OCI-M2 (cell line): ENCODE measurements at regions not wholly inside any gene's neighbourhood (a gene's known extent, or its start where the extent isn't known, plus 50 kb on each side); places are given as distances from the start of the nearest gene placed in this dataset.

Source experiments
- DNase-seq: peaks from one replicate; lab custom pipeline; 2025; ENCODE audit not compliant: unreplicated experiment; lab: John Stamatoyannopoulos, UW

DNA sequence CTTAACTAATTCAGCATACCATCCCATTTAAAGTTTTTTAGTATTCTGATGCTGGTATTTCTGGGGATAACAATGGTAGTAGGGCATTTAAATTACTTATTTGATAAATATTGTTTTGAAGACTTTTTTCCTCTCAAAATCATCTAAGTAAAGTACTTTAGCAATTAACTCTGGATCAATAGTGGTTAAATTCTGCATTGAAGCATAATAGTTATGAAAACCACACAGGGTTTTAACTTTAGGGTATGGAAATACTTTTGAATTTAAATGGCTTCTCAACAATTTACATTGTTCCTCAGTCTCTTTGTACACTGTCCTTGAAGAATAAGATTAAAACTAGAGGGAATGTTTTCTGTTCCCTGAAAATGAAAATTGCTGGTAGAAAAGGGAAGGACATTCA, 202.6 kb upstream of the STEAP4 start:
- DNase-seq = no peak

DNA sequence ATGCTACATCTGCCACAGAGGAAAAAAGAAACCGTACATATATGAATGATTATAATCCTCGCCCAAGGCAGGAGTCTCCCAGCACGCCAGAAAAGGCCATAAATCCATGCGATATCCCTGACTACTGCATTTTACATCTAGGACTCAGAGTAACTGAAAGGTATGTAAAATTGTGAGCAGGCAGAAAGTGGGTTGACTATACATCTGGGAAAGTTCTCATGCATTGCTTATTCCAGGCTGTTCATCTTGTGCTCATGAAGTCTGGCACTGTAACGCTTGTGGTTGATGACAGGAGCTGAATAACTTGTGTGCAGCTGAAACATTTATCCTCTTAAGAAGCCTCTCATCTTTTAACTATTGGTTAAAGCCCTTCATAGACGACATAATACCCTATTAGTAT, 193.4 kb upstream of the STEAP4 start:
- DNase-seq = no peak

DNA sequence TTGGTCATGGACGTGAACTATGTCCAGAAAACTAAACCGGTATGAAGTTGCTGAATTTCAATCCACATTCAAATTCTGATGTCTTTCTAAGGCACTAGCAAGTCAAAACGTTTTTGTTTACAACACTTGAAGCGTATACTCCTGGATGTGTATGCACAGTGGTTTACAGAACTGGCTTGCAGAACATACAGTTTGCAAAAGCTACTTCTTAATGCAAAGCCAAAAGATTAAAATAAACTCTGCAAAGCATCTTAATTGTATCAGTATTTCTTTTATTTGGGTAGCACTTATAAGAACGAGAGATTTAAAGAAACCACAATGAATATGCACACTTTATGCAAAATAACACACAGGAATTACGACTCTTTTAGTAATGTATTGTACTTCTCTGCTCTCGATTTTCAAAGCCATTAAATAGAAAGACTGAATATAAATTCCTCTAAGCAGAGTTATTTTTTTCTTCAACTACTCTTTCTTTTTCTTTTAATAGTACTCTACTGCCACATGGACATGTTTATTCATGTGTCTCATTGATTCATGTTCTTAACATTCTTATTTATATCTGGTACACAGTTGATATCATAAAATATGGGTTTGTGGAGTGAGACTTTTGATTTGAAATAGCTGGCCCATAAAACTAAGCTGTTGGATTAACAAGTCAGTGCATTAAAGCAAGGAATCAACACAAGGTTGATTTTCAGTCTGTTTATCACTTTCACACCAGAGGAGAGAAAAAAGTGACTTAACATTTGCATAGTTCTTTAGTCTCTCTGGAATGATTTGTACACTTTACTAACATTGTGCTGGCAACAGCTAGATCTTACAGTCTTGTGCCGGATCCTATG, 189.4 kb upstream of the STEAP4 start:
- DNase-seq = no peak

DNA sequence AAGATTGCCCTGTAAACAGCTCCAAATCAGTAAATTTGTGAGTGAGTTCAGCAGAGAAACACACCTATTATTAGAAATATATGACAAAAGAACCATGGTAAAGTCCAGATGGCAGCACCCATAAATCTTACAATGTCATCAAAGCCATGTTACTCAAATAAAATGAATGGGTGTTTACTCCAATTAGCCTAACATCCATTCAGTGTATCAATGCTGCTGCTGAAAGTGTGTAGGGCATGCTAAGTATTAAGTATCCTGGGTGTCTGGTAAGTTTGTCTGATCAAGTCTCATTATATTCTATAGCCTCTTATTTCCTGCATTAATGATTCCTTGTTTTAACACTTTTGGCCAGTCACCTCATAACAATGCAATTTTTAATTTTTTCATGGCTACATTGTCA, 185.5 kb upstream of the STEAP4 start:
- DNase-seq = no peak

DNA sequence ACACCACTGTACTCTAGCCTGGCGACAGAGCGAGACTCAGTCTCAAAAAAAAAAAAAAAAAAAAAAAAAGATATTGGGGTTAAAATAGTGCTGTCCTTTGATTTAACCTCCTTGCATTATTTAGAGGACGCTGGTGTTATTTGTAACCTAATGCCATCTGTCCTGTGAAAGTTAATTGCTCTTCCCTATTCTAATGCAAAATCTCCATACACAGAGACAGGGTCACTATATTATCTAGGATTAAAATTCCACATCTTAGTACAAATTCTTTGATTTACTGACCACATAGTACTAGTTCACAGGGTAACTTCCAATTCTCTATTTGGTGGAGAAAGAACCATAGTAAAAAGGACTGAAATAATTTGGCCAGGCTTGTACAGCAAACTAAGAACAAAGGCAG, 184.2 kb upstream of the STEAP4 start:
- no peak for DNase-seq

DNA sequence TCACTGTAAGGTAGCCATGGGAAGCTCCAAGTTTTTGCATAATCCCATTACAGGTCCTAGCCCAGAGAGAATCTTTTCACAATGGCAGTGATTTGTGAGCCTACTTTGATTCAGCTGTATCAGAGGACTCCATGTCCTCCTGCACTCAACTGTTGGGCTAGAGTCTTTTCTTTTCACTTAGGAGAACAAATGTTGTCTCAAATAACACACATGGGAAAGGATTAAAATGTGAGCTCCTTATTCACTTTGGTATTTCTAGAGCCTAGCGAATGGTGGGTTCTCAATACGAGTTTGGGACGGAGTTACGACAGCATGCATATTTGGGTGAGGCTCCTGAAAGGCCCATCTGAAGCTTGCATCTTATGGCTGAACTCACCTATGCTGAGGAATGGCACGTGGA, 183.5 kb upstream of the STEAP4 start:
- no peak for DNase-seq

DNA sequence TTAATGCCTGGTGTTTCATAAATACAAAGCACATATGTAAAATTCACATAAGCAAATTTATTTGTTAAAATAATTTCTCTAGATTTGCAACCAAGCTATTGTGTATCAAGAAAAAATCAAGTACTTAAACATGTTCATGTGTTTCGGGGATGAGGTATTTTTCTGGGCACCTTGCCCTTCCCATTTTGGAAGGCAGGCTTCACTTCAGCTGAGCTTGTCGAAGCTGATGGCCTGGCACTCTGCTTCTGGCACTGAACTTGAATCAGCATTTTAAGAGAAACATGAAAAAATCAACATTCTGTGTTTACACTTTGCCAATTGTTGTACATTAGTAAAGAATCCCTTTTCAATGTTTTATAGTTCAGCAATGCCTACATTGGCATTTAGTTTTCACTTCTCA, 179.1 kb upstream of the STEAP4 start:
- DNase-seq = no peak

DNA sequence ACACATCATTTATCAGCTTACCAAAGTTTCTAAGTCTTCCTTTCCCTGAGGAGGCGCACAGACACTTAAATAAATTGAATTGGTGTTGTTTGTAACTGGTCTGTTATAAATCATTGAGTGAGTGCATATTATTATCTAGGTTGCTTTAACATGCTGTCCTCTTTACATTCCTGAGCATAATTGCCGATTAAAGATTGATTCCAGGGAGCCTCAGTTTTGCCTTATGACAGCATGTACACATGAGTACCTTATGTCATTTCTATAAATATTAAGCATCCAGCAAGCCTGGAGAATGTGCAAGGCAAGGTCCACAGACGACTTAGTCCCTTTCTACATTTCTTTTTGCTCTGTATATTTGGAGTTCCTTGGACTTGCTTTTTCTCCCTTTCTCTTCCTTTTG, 177.9 kb upstream of the STEAP4 start:
- DNase-seq = no peak

DNA sequence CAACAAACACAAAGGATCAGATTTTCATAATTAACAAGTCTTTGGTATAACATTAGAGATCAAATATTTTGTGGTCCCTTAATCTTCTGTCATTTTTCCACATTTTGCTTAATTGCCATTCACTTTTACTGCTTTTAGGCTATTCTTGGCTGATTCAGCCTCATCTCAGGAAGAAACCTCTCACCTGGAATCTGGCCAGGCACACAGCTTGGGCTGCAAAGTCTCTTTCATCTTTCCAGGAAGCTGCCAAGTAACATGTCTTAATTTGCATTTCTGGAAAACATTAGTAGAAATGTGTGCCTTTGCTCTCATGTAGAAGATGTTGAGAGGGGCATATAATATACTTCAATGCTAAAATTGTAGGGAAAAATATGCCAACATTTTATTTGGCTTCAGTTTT, 174.2 kb upstream of the STEAP4 start:
- DNase-seq = no peak

DNA sequence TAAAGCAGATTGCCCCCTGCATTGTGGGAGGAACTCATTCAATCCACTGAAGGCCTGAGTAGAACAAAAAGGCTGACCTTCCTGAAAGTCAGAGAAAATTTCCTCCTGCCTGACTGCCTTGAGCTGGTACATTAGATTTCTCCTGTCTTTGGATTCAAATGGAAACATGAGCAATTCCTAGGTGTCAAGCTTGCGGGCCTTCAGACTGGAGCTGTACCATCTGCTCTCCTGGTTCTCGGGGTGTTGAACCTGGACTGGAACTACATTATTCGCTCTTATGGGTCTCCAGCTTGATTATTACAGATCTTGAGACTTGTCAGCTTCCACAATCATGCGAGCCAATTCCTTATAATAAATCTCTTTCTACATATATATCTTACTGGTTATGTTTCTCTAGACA, 173.6 kb upstream of the STEAP4 start:
- no peak for DNase-seq

DNA sequence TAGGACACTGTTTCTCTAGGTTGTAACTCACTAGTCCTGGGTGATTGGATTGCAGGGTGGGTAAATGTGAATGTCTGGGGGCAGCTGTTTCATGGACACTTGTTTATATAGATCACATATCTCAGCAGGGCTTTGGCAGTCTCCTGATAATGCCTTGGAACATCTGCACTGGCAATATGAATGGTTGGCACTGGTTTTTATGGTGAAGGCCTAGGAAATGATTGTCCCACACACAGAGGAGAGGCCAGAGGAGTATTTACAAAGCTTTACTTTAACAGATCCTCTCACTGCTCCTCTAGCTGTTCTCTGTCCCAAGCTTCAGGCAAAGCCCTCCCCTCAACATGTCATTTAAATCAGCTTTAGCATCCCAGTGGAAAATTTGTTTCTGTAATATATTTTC, 171.3 kb upstream of the STEAP4 start:
- DNase-seq = no peak

DNA sequence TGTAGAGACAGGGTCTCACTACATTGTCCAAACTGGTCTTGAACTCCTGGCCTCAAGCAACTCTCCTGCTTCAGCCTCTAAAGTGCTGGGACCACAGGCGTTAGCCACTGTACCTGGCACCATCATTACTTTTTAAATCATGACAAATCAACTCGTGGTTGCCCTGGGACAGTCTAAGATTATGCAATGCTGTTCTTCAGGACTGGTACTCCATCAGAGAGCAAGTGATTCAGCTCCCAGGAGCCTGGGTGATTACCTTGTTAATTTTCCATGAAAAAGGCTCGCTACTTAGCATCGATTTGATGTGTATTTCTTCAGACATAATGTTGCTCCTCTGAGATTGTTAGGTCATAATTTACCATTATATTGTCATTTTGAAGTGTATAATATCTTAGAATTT, 158.9 kb upstream of the STEAP4 start:
- DNase-seq = no peak

DNA sequence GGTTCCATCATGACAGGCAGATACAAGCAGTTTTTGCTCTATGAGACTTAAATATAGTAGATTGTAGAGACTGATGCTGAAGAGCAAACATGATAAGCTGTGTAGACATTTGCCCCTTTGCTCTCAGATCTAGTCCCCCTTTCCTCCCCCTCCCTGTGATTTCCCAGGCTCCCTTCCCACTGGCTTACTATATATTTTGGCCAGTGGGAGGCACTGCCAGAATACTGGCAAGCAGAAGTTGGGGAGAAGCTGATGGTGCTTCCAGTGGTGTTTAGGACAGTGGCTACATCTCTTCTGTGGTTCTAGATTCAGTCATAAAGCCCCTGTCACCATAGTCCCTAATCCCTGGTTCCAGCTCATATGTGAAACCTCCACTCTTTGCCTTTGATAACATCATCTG, 156.1 kb upstream of the STEAP4 start:
- DNase-seq = no peak

DNA sequence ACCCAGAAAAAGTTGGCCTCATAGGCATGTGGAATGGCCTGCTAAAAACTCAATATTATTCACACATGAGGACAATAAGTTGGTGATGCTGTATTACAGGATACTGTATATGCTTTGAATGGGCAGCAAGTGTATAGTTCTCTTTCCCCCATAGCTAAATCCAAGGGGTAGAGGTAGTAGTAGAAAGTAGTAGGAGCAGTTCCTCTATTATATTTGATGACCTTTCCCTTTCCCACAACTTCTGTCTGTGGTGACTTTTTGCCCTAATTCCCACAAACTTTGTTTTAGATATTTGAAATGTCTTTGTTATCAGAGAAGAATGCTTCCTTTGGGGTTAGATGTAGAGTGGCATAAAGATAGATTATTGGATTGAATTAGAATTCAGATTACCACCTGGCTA, 154.0 kb upstream of the STEAP4 start:
- no peak for DNase-seq

DNA sequence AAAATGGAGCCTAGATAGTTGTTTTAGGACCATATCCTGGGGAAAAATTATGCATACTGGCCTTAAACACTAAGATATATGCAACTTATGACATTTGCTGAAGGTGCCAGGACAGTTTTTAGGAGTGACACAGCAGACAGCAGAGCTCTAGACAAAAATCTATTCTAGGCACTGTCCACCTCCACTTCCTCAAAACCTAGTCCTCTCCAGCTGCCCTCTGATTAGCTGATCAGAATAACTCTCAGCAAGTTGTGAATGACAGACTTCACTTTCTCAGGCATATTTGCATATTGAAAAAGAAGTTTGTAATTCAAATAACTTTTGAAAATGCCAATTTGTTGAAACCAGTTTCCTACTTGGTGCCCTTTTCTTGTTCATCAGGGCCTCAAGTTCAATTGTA, 152.3 kb upstream of the STEAP4 start:
- DNase-seq = no peak

DNA sequence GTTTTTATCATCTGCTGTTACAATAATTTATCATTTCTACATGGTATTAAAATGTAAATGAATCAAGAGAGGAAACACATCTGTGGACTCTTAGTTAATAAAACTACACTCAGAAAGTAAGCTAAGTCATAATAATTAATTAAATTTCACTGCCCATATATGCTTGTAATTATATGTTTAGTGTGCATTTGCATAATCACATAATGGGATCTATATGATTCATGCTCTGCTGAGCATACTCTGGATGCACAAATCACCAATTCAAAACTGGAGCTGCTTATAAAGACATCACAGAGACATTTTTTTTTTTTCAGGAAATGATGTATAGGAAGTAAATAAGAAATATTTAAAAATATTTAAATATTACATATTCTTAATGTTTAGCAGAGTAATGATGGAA, 151.6 kb upstream of the STEAP4 start:
- DNase-seq = no peak

DNA sequence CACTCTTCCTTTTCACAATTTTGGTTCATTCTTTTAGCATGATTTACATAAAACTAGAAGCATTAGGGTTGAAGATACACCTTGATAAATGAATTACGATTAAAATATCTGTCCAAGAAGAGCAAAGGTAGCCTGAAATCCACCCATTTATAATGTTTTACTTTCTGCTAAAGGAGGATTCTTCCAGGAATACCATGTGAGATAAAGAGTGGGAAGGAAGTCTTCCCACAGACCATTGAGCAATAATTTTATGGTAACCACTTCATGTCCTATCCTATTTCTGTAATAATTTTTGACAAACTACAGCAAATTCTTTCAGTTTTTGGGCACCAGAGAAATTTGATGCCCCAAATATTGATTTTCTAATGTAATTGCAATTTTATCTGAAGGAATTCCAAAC, 150.6 kb upstream of the STEAP4 start:
- no peak for DNase-seq

DNA sequence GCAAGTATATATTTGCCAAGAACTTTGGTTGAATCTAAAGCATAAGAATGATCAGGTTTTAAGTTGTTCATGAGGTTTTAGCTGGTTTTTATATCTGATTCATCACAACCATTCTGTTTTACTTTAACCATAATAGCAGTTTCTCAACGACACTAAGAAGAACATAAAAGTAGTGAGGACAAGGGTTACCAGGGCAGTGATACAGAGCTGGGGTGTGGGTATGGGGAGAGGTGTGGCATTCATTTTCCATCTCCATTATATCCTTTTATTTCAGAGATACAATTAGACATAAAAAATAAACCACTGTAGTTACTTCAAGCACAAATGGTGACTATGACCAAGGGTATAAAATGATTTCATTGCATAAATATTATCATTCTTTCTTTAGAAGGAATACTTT, 149.8 kb upstream of the STEAP4 start:
- DNase-seq = no peak

DNA sequence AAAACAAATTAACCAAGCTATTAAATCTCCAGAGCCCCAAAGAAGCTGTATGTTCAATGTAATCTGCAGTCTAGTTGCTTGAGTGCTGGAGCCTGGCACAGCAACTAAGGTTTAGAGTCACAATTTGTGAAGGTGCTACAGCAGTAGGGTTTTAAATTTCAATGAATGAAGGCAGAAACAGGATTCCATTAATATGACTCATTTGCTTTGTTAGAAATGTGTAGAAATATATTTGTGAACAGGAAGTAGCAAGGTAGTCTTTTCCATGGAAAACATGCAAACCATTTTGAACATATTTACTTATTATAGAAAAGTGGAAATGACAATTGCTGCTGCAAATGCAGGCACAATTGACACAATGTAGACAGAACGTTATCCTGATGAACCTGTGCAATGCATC, 149.0 kb upstream of the STEAP4 start:
- DNase-seq = no peak

DNA sequence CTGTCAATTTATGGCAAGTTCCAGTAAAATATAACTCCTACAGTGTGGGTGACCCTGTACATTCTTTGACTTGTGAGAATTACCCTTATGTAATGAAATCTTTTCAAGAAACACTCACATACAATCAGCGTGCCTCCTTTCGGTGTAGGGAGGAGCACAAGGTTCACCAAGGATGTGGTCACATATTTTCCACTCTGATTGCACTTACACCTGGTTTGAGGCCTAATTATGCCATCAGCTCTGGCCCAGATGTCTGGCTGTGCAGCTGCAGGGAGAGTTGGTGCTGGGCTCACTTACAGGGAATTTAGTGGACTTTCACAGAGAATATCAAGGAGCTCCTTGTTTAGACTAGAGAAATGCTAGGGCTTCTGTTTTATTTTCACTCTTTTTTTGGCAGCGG, 146.0 kb upstream of the STEAP4 start:
- DNase-seq = no peak

DNA sequence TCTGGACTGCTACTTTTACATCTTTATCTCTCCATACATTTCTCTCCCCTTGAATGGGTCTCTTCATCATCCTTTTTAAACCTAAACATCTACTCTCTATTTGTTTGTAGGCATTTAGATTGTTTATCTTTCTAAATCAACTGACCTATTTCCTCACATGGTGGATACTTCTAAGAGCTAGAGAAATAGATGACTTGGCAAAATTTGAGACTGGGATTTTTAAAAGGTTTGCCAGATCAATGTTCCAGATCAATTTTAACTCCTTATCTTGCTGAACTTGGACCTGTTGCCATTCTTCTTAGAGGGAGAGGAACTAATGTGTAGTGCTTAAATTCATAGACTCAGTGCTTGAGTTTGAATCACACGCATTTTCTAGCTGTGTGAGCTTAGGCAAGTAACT, 144.2 kb upstream of the STEAP4 start:
- no peak for DNase-seq

DNA sequence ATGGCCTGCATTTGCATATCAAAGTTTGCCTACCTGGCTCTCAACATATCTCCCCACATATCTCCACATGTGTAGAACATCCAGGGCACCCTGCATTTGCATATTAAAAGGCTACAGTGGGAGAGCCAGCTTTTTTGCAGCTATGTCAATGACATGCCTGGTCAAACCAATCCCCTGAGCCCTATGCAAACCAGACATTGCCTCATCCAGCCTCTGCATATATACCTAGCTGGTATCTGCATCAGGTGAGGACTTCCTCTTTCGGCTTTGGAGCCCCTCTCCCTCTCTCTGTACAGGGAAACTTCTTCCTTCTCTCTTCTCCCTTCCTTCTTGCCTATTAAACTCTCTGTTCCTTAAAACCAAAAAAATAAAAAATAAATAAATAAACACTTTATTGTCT, 142.7 kb upstream of the STEAP4 start:
- DNase-seq = no peak

DNA sequence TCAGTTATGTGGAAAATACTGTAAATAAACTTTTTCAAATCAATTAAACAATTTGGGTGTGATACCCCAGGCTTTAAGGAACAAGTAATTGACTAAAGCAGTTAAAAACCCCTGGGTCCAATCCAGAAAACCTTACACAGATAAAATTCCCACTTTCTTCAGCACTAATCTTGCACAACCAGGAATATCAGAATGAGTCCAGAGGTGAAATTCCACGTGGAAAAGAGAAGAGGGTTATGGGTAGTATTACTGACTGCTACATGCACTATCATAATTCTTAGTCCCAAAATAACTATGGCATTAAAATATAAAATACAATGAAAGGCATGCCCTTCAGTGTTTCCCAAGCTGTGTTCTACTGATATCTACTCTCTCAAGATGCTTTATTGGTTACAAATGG, 135.7 kb upstream of the STEAP4 start:
- no peak for DNase-seq
